Brain microvascular endothelial cell (primary cell): ENCODE measurements at regions not wholly inside any gene's neighbourhood (a gene's known extent, or its start where the extent isn't known, plus 50 kb on each side); places are given as distances from the start of the nearest gene placed in this dataset.
"Not testable (repeated sequence)": the region's sequence is repeated elsewhere in the genome, so short reads cannot be mapped to it uniquely, and the experiment has no call there.

ENCODE experiments used
- DNase-seq: peaks from one replicate; pipeline ENCODE4 v3.0.0-alpha.2; 2020
- H3K27ac ChIP-seq: fragments of 250-450 bp; sonication (Bioruptor Pico); 2 replicates; pipeline ENCODE4 v1.5.1; 2020; ENCODE audit warnings: mild to moderate bottlenecking, moderate library complexity
- H3K27me3 ChIP-seq: fragments of 250-450 bp; sonication (Bioruptor Pico); replicated peaks from 2 replicates; pipeline ENCODE4 v1.5.1; 2020; ENCODE audit warnings: mild to moderate bottlenecking
- H3K36me3 ChIP-seq: fragments of 250-450 bp; sonication (Bioruptor Pico); replicated peaks from 2 replicates; pipeline ENCODE4 v1.5.1; 2020; ENCODE audit warnings: mild to moderate bottlenecking
- H3K4me3 ChIP-seq: 2 replicates; pipeline ENCODE4 v1.5.1; 2011; ENCODE audit warnings: low read depth, mild to moderate bottlenecking, control low read depth, low read length, moderate library complexity
- in situ Hi-C: cut with HindIII; loops from 2 replicates; pipeline ENCODE4 v1.10.0; 2017; ENCODE audit warnings: low sequenced_read_pairs, low pct_ligation_motif_present
- TF ChIP-seq, protein P1 (sequence below): IDR thresholded peaks from 2 replicates; pipeline ENCODE4 v1.5.1; 2011; ENCODE audit warnings: low read depth, mild to moderate bottlenecking, moderate library complexity, low read length, control low read depth, inconsistent platforms; ENCODE audit errors: missing control alignments

DNA sequence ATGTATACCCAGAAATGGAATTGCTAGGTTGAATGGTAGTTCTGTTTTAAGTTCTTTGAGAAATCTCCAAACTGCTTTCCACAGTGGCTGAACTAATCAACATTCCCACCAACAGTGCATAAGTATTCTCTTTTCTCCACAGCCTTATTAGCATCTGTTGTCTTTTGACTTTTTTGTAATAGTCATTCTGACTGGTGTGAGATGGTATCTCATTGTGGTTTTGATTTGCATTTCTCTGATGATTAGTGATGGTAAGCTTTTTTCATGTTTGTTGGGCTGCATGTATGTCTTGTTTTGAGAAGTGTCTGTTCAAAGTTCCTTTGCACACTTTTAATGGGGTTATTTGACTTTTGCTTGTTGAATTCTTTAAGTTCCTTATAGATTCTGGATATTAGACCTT is 52.4 kb upstream of the EHHADH start:
- H3K27ac ChIP-seq, H3K27me3 ChIP-seq, H3K4me3 ChIP-seq, in situ Hi-C loops, H3K36me3 ChIP-seq, DNase-seq: not testable (repeated sequence)

DNA sequence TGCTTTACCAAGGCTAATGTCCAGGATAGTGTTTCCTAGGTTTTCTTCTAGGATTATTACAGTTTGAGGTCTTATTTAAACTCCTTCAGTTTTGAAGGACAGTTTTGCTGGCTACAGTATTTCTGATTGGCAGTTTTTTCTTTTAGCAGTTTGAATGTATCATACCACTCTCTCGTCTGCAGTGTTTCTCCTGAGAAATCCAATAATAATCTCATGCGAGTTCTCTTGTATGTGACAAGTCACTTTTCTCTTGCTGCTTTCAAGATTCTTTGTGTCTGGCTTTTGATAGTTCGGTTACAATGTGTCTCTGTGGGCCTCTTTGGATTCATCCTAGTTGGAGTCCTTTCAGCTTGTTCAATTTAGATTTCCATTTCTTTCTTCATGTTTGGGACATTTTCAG is 53.0 kb upstream of the EHHADH start:
- no peak overlapping the region for H3K4me3 ChIP-seq
- TF ChIP-seq, protein P1, sequence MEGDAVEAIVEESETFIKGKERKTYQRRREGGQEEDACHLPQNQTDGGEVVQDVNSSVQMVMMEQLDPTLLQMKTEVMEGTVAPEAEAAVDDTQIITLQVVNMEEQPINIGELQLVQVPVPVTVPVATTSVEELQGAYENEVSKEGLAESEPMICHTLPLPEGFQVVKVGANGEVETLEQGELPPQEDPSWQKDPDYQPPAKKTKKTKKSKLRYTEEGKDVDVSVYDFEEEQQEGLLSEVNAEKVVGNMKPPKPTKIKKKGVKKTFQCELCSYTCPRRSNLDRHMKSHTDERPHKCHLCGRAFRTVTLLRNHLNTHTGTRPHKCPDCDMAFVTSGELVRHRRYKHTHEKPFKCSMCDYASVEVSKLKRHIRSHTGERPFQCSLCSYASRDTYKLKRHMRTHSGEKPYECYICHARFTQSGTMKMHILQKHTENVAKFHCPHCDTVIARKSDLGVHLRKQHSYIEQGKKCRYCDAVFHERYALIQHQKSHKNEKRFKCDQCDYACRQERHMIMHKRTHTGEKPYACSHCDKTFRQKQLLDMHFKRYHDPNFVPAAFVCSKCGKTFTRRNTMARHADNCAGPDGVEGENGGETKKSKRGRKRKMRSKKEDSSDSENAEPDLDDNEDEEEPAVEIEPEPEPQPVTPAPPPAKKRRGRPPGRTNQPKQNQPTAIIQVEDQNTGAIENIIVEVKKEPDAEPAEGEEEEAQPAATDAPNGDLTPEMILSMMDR: no peak
- no peaks in the 10 kb centered on the region for H3K36me3 ChIP-seq
- no peak overlapping the region for H3K27ac ChIP-seq
- DNase-seq: no peak
- H3K27me3 ChIP-seq: no peaks in the 10 kb centered on the region
- in situ Hi-C loops: no loop called here

DNA sequence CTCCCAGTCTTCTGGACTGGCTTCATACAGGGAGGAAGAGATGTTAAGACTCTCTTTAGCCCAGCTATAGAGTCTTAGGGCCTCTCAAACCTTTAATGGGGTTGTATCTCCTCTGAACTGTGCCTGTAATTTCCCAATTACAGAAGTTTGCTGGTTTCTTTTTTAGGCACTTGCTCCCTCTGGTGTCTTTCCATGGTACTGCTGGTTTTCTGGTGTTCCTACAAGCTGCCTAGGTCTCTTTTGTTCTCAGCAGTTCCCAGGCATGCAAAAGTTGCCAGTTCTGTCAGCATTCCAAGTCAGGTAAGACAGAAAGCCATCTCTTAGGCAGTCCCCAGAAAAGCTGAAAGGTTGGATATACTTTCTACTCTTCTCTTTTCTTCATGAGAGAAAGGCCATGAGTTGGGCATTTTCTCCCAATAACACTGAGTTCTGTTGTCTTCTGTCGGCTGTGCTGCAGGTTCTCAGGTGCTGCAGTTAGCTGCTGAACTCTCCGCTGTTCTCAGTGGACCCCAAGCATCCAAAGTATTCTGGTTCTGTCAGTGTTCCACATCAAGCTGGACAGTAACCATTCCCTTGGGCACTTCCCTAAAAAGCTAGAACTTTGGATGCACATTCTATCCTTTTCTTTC is 54.4 kb upstream of the EHHADH start:
- no peaks in the 10 kb centered on the region for H3K36me3 ChIP-seq
- no peak overlapping the region for H3K27ac ChIP-seq
- no peak overlapping the region for H3K4me3 ChIP-seq
- in situ Hi-C loops: no loop called here
- TF ChIP-seq, protein P1: peak; percentile 86
- H3K27me3 ChIP-seq: no peaks in the 10 kb centered on the region
- DNase-seq: peak; percentile 77

DNA sequence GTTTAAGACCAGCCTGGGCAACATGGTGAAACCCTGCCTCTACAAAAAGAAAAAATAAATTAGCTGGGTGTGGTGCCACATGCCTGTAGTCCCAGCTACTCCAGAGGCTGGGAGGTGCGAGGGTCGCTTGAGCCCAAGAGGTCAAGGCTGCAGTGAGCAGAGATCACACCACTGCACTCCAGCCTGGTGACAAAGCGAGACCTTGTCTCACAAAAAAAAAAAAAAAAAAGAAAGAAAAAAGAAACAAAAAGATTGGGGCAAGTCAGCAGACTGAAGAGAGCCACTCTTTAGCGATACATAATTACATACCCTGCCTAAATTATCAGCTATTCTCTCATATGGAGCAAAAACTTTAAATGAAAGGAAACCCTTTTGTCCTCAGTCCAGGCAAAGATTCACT is 53.6 kb upstream of the MAP3K13 start:
- Histone ChIP-seq H3K27ac (no peak overlapping the region), H3K4me3 (no peak overlapping the region), H3K36me3 (no peaks in the 10 kb centered on the region), H3K27me3 (no peaks in the 10 kb centered on the region)
- in situ Hi-C loops: no loop called here
- no peak for DNase-seq
- TF ChIP-seq, protein P1: no peak

DNA sequence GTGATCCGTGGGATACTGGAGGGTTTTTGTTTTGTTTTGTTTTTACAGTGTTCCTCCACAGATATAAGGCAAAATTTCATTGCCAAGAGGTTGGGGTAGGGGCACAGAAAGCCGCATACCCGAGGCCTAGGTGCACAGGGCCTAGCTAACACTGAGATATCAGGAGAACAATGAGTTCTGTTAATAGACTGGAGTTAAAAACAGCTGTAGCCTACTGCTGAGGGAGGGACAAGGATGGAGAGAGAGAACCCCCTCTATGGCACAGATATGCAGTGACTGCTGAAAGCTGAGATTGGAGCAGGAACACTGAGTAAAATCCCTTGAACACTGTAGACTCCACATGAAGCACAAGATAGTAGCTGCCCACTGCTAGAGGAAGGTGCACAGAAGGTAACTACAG is 53.1 kb upstream of the MAP3K13 start:
- Histone ChIP-seq H3K27me3 (no peaks in the 10 kb centered on the region), H3K27ac (no peak overlapping the region), H3K36me3 (no peaks in the 10 kb centered on the region), H3K4me3 (no peak overlapping the region)
- in situ Hi-C loops: no loop called here
- DNase-seq: no peak
- TF ChIP-seq, protein P1: no peak

DNA sequence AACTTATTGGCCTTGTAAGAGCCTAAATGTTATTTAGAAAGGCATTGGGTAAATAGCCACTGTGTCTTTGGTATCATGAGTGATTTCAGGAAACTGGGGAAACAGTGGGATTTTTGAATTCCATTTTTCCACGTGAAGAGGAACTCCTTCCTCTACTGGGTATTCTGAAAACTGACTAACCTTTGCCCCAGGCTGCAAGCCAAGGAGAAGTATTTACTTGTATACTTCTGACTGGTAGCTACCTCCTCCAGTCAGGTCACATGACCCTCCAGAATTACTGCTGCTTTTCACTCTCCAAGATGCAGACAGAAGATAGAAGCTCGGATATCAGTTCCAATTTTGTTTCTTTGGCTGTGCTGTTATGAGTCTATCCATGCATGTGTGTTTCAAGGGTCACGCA is 50.9 kb upstream of the MAP3K13 start:
- TF ChIP-seq, protein P1: no peak
- DNase-seq: no peak
- no peaks in the 10 kb centered on the region for H3K36me3 ChIP-seq
- no peak overlapping the region for H3K4me3 ChIP-seq
- H3K27me3 ChIP-seq: no peaks in the 10 kb centered on the region
- in situ Hi-C loops: no loop called here
- no peak overlapping the region for H3K27ac ChIP-seq
